Activated naive CD8-positive, alpha-beta T cell treated with anti-CD3 and anti-CD28 coated beads, Interleukin-2, amount 10 ng/mL, durations not matched to agents 7 days and 5 days (primary cell): ENCODE measurements at regions not wholly inside any gene's neighbourhood (a gene's known extent, or its start where the extent isn't known, plus 50 kb on each side); places are given as distances from the start of the nearest gene placed in this dataset.

ENCODE experiments used
- ATAC-seq: fragments of 150-1000 bp; cut with Tn5 transposase; one replicate; pipeline ENCODE4 v1.10.0; 2021; ENCODE audit warnings: low read depth, moderate library complexity
- POLR2A ChIA-PET: fragments of 350-600 bp; sonication (Branson Sonifier 250); formaldehyde crosslinking; loops from one replicate; lab custom pipeline; 2021; ENCODE audit warnings: antibody characterized with exemption; lab: Charles Lee
- DNase-seq: peaks from one replicate; pipeline ENCODE4 v3.0.0; 2021
- H3K27ac Mint-ChIP-seq: one replicate; pipeline ENCODE4 v1.8.0; 2022; ENCODE audit warnings: mild to moderate bottlenecking, mixed read lengths
- H3K27me3 Mint-ChIP-seq: one replicate; pipeline ENCODE4 v1.8.0; 2022; ENCODE audit warnings: mild to moderate bottlenecking, moderate library complexity, mixed read lengths
- H3K36me3 Mint-ChIP-seq: one replicate; pipeline ENCODE4 v1.8.0; 2021; ENCODE audit warnings: mild to moderate bottlenecking, mixed read lengths
- H3K4me1 Mint-ChIP-seq: one replicate; pipeline ENCODE4 v1.8.0; 2021; ENCODE audit warnings: mixed read lengths
- H3K4me3 Mint-ChIP-seq: one replicate; pipeline ENCODE4 v1.8.0; 2022; ENCODE audit warnings: mild to moderate bottlenecking, moderate library complexity, mixed read lengths
- H3K9me3 Mint-ChIP-seq: one replicate; pipeline ENCODE4 v1.8.0; 2021; ENCODE audit warnings: mixed read lengths

DNA sequence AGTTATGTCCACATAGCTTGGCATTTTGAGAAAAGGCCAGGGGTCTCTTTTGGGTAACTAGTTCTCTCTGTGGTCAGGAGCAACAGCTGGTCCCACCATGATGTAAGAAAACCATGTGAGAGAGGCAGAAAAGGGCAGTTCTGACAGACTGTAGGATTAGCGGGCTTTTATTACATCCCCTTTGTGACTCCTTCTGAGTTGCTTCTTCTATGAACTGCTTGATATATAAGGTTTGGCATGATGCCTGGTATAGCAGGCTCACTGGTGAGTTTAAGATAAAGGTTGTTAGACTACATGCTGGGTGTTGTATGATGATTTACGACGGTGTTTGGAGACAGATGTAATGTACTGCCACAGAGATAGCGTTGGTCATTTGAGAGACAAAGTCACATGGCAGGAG is 2308.1 kb upstream of the AGA start:
- no peak overlapping the region for H3K27ac Mint-ChIP-seq
- no peaks in the 10 kb centered on the region for H3K27me3 Mint-ChIP-seq
- H3K4me1 Mint-ChIP-seq = no peaks in the 10 kb centered on the region
- ATAC-seq (no peak), DNase-seq (no peak)
- H3K36me3 Mint-ChIP-seq = no peaks in the 10 kb centered on the region
- peaks cover 2% of the 10 kb centered on the region for H3K9me3 Mint-ChIP-seq
- POLR2A ChIA-PET = no interaction called here
- H3K4me3 Mint-ChIP-seq = no peak overlapping the region

DNA sequence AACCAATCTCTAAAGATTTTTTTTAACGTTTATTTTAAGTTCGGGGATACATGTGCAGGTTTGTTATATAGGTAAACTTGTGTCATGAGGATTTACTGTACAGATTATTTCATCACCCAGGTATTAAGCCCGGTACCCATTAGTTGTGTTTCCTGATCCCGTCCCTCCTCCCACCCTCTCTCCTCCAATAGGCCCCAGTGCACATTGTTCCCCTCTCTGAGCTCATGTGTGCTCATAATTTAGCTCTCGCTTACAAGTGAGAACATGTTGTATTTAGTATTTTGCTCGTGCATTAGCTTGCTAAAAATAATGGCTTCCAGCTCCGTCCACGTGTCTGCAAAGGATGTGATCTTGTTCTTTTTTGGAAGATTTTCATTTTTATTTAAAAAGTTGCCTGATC is 2309.4 kb upstream of the AGA start:
- H3K27ac Mint-ChIP-seq = no peak overlapping the region
- ATAC-seq (no peak), DNase-seq (no peak)
- H3K27me3 Mint-ChIP-seq = no peaks in the 10 kb centered on the region
- H3K9me3 Mint-ChIP-seq = no peaks in the 10 kb centered on the region
- H3K36me3 Mint-ChIP-seq = no peaks in the 10 kb centered on the region
- POLR2A ChIA-PET = no interaction called here
- H3K4me3 Mint-ChIP-seq = no peak overlapping the region
- H3K4me1 Mint-ChIP-seq = no peaks in the 10 kb centered on the region

DNA sequence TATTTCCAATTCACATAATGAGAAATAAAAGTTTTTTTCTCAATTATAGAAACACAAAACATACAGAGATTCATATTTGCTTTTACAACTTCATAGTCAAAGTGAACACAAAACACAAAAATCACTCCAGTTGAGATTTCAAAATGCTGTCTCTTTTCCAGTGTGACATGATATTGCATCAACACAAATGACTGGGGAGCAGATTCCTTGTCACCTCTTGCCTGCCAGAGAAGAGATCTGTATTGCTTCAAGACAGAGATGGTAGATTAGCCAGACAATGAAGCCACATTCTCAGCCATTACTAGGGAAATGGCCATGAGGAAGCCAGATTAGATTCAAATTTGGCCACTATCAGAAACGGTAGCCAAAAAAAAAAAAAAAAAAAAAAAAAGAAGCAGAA is 2313.1 kb upstream of the AGA start:
- Mint-ChIP-seq H3K27ac (no peak overlapping the region), H3K27me3 (no peaks in the 10 kb centered on the region), H3K9me3 (no peaks in the 10 kb centered on the region), H3K36me3 (no peaks in the 10 kb centered on the region), H3K4me3 (no peak overlapping the region), H3K4me1 (no peaks in the 10 kb centered on the region)
- DNase-seq = no peak
- POLR2A ChIA-PET = no interaction called here
- no peak for ATAC-seq

DNA sequence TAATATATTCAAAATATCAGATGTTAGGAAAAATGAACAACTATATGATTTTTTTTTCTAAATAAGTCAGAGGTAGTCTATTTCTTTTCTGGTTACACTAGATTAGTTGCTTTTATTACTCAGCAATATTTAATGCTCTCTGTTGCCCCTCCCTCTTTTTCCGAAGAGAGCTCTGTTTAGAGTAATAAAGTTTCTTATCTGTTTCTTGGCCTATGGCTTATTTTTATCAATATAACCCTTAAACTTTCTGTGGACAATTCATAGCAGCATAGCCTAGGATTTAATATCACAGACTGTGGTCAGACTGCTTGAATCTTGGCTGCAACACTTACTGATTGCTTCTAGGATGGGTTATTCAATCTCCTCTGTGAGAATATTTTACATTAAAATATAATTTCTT is 2315.4 kb upstream of the AGA start:
- H3K9me3 Mint-ChIP-seq = no peaks in the 10 kb centered on the region
- POLR2A ChIA-PET = no interaction called here
- DNase-seq (no peak), ATAC-seq (no peak)
- H3K27me3 Mint-ChIP-seq = no peaks in the 10 kb centered on the region
- H3K27ac Mint-ChIP-seq = no peak overlapping the region
- no peaks in the 10 kb centered on the region for H3K4me1 Mint-ChIP-seq
- no peak overlapping the region for H3K4me3 Mint-ChIP-seq
- no peaks in the 10 kb centered on the region for H3K36me3 Mint-ChIP-seq

DNA sequence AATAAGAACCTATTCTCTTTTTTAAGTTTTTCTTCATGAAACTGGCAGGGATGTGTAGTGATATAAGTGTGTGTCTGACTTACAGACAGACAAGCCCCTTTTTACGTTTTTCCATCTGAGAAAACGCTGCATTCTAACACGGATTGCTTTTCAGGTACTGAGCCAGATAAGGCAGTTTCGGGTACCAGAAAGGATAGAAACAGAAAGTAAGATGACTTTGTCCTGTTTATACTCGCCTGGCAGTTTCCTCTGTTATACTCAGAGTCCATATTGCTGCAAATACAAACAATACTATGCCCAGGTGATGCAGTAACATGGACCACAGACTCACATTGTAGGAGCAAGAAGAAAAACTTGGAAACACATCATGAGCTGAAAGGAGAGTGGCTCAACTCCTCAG is 2320.6 kb upstream of the AGA start:
- H3K27ac Mint-ChIP-seq = no peak overlapping the region
- H3K4me3 Mint-ChIP-seq = no peak overlapping the region
- POLR2A ChIA-PET = no interaction called here
- DNase-seq (no peak), ATAC-seq (no peak)
- H3K36me3 Mint-ChIP-seq = no peaks in the 10 kb centered on the region
- H3K4me1 Mint-ChIP-seq = no peaks in the 10 kb centered on the region
- H3K9me3 Mint-ChIP-seq = no peaks in the 10 kb centered on the region
- H3K27me3 Mint-ChIP-seq = no peaks in the 10 kb centered on the region

DNA sequence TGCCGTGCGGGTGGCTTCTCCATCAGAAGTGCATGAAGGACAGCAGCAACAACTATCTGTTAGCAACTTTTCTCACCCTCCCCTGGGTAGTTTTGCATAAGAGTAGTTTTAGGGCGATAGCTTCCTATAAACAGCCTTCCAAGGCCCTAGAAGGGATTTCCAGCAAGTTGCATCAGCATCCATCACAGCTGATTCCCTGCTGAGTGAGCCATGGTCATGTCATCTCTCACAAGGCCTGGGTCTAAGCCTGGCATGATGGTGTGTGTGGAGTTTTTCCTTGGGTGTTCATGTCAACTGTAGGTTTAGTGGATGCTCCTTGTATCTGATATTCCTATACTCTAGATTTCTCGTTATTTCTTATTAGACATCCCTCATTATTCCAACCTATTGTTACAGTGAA is 2324.7 kb upstream of the AGA start:
- POLR2A ChIA-PET = no interaction called here
- Mint-ChIP-seq H3K27ac (no peak overlapping the region), H3K27me3 (no peaks in the 10 kb centered on the region), H3K36me3 (no peaks in the 10 kb centered on the region), H3K9me3 (no peaks in the 10 kb centered on the region), H3K4me1 (no peaks in the 10 kb centered on the region), H3K4me3 (no peak overlapping the region)
- DNase-seq (no peak), ATAC-seq (no peak)

DNA sequence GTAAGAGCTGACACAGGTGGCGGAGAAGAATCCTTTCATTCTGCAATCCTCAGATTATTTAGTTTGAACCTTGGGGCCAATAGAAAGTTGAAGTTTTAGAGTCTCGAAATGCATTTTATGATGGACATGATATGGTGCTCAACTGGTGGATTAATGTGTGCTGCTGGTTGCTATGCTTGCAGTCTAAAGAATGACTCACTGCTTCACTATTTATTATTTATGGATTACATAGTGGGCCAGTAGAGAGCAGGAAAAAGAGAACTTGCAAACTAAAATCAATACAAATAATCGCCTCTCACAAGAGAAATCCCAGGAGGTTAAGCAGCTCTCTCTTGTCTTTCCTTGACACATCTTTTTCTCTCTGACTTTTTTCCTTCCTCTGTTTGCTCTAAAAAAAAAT is 2326.8 kb upstream of the AGA start:
- Mint-ChIP-seq H3K27ac (no peak overlapping the region), H3K9me3 (no peaks in the 10 kb centered on the region), H3K27me3 (no peaks in the 10 kb centered on the region), H3K4me1 (no peaks in the 10 kb centered on the region), H3K36me3 (no peaks in the 10 kb centered on the region), H3K4me3 (no peak overlapping the region)
- DNase-seq (no peak), ATAC-seq (no peak)
- POLR2A ChIA-PET = no interaction called here

DNA sequence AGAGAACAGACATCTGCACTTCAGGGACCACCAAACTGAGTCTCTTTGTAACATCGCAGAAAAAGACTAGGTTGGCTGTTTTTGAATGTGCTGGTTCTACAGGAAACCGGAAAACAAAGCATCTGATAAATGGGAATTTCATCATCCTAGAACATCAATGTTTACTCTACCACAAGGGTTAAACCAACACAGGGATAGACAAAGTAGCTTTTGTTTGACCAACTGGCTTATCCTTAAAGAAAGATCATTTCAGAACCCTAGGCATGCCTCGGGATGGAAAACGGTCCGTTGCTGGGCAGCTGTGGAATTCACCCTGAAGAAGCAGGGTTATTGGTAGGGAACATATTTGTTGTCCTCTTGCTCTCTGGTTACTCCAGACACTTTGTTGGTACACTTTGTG is 2355.5 kb upstream of the AGA start:
- H3K27me3 Mint-ChIP-seq = no peaks in the 10 kb centered on the region
- no peak overlapping the region for H3K27ac Mint-ChIP-seq
- DNase-seq (no peak), ATAC-seq (no peak)
- no peaks in the 10 kb centered on the region for H3K4me1 Mint-ChIP-seq
- H3K36me3 Mint-ChIP-seq = no peaks in the 10 kb centered on the region
- peaks cover 2% of the 10 kb centered on the region for H3K9me3 Mint-ChIP-seq
- POLR2A ChIA-PET = no interaction called here
- no peak overlapping the region for H3K4me3 Mint-ChIP-seq

DNA sequence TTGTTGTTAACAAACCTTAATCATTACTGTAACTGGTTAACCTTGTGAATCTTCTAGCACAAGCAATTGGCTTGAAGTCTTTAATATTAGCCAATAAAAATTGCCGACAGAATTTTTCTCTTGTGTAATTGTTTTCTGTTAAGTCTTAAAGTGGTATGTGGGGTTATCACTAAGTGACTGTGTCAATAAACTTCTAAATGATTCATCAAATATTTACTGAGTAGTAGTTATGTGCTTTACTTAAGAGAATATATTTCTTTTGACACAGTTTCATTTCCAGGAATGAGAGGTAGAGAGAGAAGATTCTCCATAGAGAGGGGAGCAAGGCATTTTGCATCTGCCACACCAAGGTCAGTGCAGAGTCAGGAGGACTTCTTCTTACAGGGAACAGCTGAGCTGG is 2361.6 kb upstream of the AGA start:
- H3K36me3 Mint-ChIP-seq = no peaks in the 10 kb centered on the region
- no peak for ATAC-seq
- H3K4me3 Mint-ChIP-seq = no peak overlapping the region

DNA sequence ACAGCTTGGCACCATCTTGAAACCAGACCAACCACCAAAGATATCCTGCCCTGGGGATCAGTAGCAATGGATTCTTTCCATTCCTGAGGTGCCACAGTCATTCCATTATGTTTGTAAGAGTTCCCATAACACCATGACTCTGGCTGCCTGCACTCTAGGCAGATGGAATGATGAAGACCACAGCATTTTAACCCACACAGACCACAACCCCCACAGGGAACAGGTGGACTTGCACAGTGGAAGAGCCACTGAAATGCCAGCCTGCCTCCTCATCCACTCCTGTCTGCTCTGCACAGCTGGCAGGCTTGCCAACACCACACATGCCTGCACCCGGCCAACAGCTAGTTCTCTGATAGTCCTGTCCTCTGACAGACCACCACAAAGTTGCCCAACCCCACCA is 2362.2 kb upstream of the AGA start:
- no peak overlapping the region for H3K4me3 Mint-ChIP-seq
- H3K4me1 Mint-ChIP-seq = no peaks in the 10 kb centered on the region
- H3K36me3 Mint-ChIP-seq = no peaks in the 10 kb centered on the region

More for the DNA sequence above, 2361.6 kb upstream of the AGA start:
- Mint-ChIP-seq H3K4me1 (no peaks in the 10 kb centered on the region), H3K9me3 (peaks cover 3% of the 10 kb centered on the region), H3K27me3 (no peaks in the 10 kb centered on the region), H3K27ac (no peak overlapping the region)
- POLR2A ChIA-PET = no interaction called here
- DNase-seq = no peak

DNA sequence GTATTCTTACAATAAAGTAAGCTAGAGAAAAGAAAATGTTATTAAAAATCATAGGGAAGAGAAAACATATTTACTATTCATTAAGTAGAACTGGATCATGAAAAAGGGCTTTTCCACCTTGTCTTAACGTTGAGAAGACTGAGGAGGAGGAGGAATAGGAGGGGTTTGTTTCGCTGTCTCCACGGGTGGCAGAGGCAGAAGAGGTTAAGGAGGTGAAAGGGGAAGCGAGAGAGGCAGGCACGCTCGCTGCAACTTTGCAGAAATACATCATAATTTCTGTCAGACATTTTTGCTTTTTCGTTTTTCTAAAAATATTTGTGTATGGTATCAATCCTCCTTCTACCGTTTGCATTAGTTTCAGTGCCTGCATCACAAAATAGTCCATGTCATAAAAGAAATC is 2375.1 kb upstream of the AGA start:
- Mint-ChIP-seq H3K36me3 (no peaks in the 10 kb centered on the region), H3K27me3 (no peaks in the 10 kb centered on the region), H3K4me3 (no peak overlapping the region), H3K9me3 (peaks cover under 1% of the 10 kb centered on the region), H3K4me1 (no peaks in the 10 kb centered on the region), H3K27ac (no peak overlapping the region)
- POLR2A ChIA-PET = no interaction called here
- ATAC-seq = no peak
- DNase-seq = no peak

More for the DNA sequence above, 2362.2 kb upstream of the AGA start:
- no peak for ATAC-seq
- Mint-ChIP-seq H3K27me3 (no peaks in the 10 kb centered on the region), H3K9me3 (peaks cover 3% of the 10 kb centered on the region), H3K27ac (no peak overlapping the region)
- POLR2A ChIA-PET = no interaction called here
- no peak for DNase-seq

DNA sequence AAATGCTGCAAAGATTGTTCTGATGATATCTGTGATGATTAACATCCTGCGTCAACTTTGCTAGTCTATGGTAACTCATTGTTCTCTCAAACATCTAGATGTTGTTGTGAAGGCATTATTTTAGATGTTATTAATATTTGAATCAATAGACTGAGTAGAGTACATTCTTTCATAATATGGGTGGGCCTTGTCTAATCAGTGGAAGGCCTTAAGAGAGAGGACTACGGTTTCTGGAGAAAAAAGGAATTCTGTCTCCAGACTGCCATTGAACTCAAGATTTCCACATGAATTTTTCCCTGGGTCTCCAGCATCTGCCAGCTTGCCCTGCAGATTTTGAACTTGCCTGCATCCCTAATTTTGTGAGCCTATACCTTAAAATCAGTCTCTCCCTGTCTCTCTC is 2381.1 kb upstream of the AGA start:
- ATAC-seq = no peak
- no peak for DNase-seq
- Mint-ChIP-seq H3K4me3 (no peak overlapping the region), H3K27me3 (no peaks in the 10 kb centered on the region), H3K27ac (no peak overlapping the region), H3K4me1 (no peaks in the 10 kb centered on the region), H3K36me3 (no peaks in the 10 kb centered on the region), H3K9me3 (peaks cover 3% of the 10 kb centered on the region)
- POLR2A ChIA-PET = no interaction called here

DNA sequence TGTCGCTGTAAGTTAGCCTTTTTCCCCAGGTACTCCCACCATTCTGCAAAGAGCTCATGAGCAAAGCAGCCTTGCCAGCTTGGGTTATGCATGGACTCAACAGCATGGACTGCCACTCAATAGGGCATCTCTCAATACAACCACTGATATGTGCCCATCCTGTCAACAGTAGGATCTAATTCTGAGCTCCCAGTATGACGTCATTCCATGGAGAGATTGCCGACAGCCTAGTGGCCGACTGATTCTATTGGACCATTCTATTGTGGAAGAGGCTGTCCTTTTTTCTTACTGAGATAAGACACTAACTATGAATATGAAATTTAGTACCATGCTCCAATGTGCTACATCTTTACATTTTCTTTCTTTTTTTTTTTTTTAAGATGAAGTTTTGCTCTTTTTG is 2389.0 kb upstream of the AGA start:
- no peak for ATAC-seq
- Mint-ChIP-seq H3K4me3 (no peak overlapping the region), H3K27ac (no peak overlapping the region), H3K4me1 (no peaks in the 10 kb centered on the region), H3K27me3 (no peaks in the 10 kb centered on the region), H3K36me3 (no peaks in the 10 kb centered on the region), H3K9me3 (no peaks in the 10 kb centered on the region)
- POLR2A ChIA-PET = no interaction called here
- DNase-seq = no peak

DNA sequence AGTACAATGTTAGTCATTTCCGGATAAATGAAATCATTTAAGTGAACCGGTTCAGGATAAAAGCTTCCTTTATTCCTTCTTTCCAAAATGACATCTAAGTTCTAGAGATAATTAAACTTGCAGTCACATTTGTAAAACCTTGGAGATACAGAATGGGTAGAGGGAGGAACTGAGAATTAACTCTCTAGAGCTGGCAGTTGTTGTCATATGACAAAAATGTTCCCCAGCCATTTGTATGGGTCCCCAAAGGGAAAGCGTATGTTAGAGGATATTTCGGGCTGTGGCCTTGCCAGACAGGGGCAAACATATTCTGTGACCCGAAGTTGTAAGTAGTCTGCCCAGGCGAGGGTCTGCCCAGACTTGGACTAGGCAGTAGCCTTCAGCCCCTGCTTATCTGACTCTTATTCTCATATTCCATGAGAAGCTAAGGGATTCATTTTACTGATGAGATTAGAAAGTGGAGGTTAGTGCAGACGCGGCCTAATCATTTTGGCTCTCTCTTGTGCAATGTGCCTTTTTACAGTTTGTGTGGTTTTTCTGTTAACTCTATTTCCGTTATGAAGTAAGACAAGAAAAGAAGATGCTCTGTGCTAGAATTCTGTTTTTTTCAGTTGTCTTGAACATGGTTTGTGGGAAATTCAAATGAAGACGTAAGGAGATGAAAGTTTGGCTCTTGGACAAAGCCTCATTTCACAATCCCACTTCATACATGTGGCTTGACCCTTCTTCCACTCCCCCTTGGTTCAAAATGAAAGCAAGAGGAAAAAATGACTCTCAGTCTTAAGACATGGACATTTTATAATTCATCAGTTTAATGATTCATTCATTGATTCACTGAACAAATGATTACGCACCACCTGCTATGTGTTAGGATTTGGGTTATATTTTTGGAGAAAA is 2394.2 kb upstream of the AGA start:
- DNase-seq (no peak), ATAC-seq (no peak)
- H3K4me1 Mint-ChIP-seq = no peaks in the 10 kb centered on the region
- H3K27me3 Mint-ChIP-seq = no peaks in the 10 kb centered on the region
- no peaks in the 10 kb centered on the region for H3K9me3 Mint-ChIP-seq
- no peak overlapping the region for H3K4me3 Mint-ChIP-seq
- H3K27ac Mint-ChIP-seq = no peak overlapping the region
- H3K36me3 Mint-ChIP-seq = no peaks in the 10 kb centered on the region
- POLR2A ChIA-PET = no interaction called here
